Heart left ventricle (tissue), 16 donors: ENCODE measurements at regions not wholly inside any gene's neighbourhood (a gene's known extent, or its start where the extent isn't known, plus 50 kb on each side); places are given as distances from the start of the nearest gene placed in this dataset.
"Not testable (repeated sequence)": the region's sequence is repeated elsewhere in the genome, so short reads cannot be mapped to it uniquely, and the experiment has no call there.

ENCODE experiments used
- ATAC-seq, 4 donors: fragments of 200-7000 bp; cut with Tn5 transposase; one replicate each; pipeline ENCODE4 v1.9.1; 2020 to 2022; ENCODE audit warnings: moderate library complexity in 4 of 4, mild to moderate bottlenecking in 3 of 4, moderate number of reproducible peaks in 1 of 4
- DNase-seq, 5 donors: peaks; one replicate each; pipeline ENCODE4 v3.0.0-alpha.2; 2020
- H3K27ac ChIP-seq, 12 donors: fragments of 200-600 bp; sonication (generic) in 4 of 12; one replicate each; pipeline versions ENCODE4 v1.5.0 to v1.8.0; 2016 to 2022; ENCODE audit warnings: mild to moderate bottlenecking in 2 of 12
- H3K27me3 ChIP-seq, 9 donors: fragments of 200-600 bp; sonication (generic) in 2 of 9; one replicate each; pipeline versions ENCODE4 v1.5.1 to v1.8.0; 2016 to 2022; ENCODE audit warnings: mild to moderate bottlenecking in 3 of 9
- H3K36me3 ChIP-seq, 9 donors: fragments of 200-600 bp; sonication (generic) in 2 of 9; one replicate each; pipeline versions ENCODE4 v1.5.0 to v1.8.0; 2018 to 2022; ENCODE audit warnings: mild to moderate bottlenecking in 2 of 9
- H3K4me1 ChIP-seq, 12 donors: fragments of 200-600 bp; sonication (generic) in 4 of 12; one replicate each; pipeline versions ENCODE4 v1.5.0 to v1.8.0; 2016 to 2022; ENCODE audit warnings: mild to moderate bottlenecking in 3 of 12
- H3K4me3 ChIP-seq, 12 donors: fragments of 200-600 bp; sonication (generic) in 4 of 12; one replicate each; pipeline versions ENCODE4 v1.5.0 to v1.8.0; 2017 to 2022; ENCODE audit warnings: mild to moderate bottlenecking in 9 of 12, moderate library complexity in 4 of 12
- H3K9me3 ChIP-seq, 12 donors: fragments of 200-600 bp; sonication (generic) in 4 of 12; one replicate each; pipeline versions ENCODE4 v1.5.0 to v1.8.0; 2016 to 2022; ENCODE audit warnings: mild to moderate bottlenecking in 1 of 12
- CTCF ChIP-seq, 12 donors: fragments of 200-600 bp; sonication (generic) in 4 of 12; IDR thresholded peaks; one replicate each; pipeline versions ENCODE4 v1.5.0 to v1.8.0; 2018 to 2022; ENCODE audit warnings: antibody characterized with exemption in 12 of 12, mild to moderate bottlenecking in 5 of 12
- POLR2A ChIP-seq, 2 donors: fragments of 450-650 bp; IDR thresholded peaks; one replicate each; pipeline ENCODE4 v1.6.1; 2017; ENCODE audit warnings: antibody characterized with exemption in 2 of 2, mild to moderate bottlenecking in 2 of 2, moderate library complexity in 2 of 2
- WGBS, 4 donors: extraction: QIAGEN DNeasy Blood & Tissue Kit in 2 of 4; methylation state at CpG; one replicate each; pipeline versions ENCODE4 v1.1.5 to v1.1.7; 2013 to 2018; 5-methylcytosine and 5-hydroxymethylcytosine counted together
- intact Hi-C, 10 donors: fragments of 100-400 bp; cut with DNase I; formaldehyde crosslinking; loops; one replicate each; pipeline versions ENCODE4 v1.11.1 to v1.14.2; 2022
- donor health status: ischemic (EF 13 %, LVEDD 7.1; RV severe dilation, severe dysfunction).
- donor health status: healthy with polysubstance abuse.
- donor health status: DM: no; HTN: yes; CAD: no.
- donor health status: DM: no; HTN: no; CAD: no.
- donor health status: ischemic (EF 25% LVEDD 6.9; RV normal size, moderate dysfunction).
- donor health status: ischemic (EF 25% LVEDD 5.7; RV mildly dilated, moderate dysfunction).
- donor health status: healthy.
- donor health status: DM: yes; HTN: yes; CAD: no.
- donor health status: ischemic (EF 35%, LVEDD 5.7; RV mildly dilated, moderate dysfunction).
- donor health status: nonischemic (EF 11% LVEDD 7.7; RV severe dilation, severe dysfunction).
- donor health status: DM: yes; HTN: yes; CAD: no.
- donor health status: PGD.
- donor health status: ischemic (EF 29% LVEDD 5.4; RV normal size, mild dysfunction).
- donor health status: nonischemic (EF 23%, LVEDD 6.1; RV moderate dilation, normal function).

DNA sequence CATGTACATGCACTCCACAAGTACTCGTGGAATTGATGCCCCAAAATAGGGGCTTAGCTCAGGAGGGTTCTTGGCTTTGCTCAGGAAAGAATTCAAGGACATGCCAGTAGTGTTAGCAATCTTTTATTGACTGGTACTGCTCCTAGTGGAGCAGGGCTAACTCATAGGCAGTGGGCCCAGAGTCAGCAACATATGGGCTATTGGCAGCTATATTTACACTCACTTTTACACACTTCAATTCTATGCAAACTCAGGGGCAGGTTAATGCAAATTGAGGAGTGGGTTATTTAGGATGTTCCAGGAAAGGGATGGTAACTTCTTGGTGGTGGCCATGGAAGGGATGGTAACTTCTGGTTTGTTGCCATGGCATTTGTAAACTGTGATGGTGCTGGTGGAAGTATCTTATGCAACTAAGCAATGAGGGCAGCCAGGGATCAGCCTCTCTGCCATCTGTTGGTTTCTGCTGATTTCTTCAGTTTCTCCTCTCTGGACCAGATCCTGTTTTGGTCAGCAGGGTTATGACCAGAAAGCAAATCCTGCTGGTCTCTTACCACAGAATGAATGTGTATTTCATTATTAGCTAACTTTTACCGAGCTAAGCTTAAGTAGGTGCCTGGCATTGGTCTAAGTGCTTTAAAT is 69.2 kb upstream of the FAT1 start:
- DNase-seq (no peak), ATAC-seq (no peak)
- TF ChIP-seq CTCF (IDR thresholded peaks at IDR 0.05) (no peak), POLR2A (IDR thresholded peaks at IDR 0.05) (no peak)
- Histone ChIP-seq H3K9me3 (no peaks in the 10 kb centered on the region), H3K36me3 (no peaks in the 10 kb centered on the region), H3K4me3 (no peak overlapping the region), H3K4me1 (no peaks in the 10 kb centered on the region), H3K27me3 (no peaks in the 10 kb centered on the region), H3K27ac (no peak overlapping the region)
- WGBS, 4 donors = 71 to 74% (median 72%) methylated on average over 2 of the region's 2 CpGs
- intact Hi-C loops = no loop called here

GRCh38 chr4:186798951-186799659 is 75.4 kb upstream of the FAT1 start:
- intact Hi-C loops = no loop called here
- ATAC-seq (no peak), DNase-seq (no peak)
- no peak for TF ChIP-seq POLR2A (IDR thresholded peaks at IDR 0.05)
- no peak for TF ChIP-seq CTCF (IDR thresholded peaks at IDR 0.05)
- Histone ChIP-seq H3K9me3 (no peaks in the 10 kb centered on the region), H3K4me1 (no peaks in the 10 kb centered on the region), H3K4me3 (no peak overlapping the region), H3K36me3 (no peaks in the 10 kb centered on the region), H3K27ac (no peak overlapping the region), H3K27me3 (no peaks in the 10 kb centered on the region)
- 43 to 53% (median 49%) methylated on average over 4 of the region's 4 CpGs for WGBS, 4 donors

DNA sequence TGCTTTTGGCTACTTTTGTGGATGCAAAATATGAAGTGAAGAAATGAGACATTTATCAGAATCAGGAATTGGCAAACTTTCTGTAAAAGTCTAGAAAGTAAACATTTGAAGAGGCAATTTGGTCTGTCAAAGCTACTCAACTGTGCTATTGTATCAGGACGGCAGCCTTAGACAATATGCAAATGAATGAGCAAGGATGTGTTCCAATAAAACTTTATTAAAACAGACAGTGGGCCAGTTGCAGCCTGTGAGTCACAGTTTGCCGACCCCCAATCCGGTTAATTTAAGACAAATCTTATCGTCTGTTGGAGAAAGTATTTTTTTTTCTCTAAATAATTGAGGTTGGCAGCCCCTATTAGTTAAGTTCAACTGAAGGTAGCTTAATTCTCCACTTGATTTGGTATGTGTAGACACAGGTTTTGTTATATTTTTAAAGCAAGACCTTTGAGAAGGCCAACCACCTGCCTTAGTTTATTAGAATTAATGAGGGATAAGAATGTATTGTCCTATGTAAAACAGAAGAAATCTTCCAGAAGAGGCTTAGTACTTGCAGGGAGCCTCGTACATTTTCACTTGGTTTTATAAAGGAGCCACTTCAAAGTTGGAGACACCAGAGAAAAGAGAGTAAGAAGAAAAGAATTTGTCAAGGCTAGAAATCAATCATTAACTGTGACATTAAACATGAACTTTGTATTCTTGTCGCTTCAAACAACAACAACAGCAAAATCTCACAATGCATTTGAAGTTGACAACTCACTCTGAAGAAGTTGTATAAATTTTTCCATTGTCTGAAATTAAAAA is 81.6 kb upstream of the FAT1 start:
- Histone ChIP-seq H3K36me3 (no peaks in the 10 kb centered on the region), H3K27me3 (no peaks in the 10 kb centered on the region), H3K27ac (no peak overlapping the region), H3K9me3 (no peaks in the 10 kb centered on the region), H3K4me3 (no peak overlapping the region), H3K4me1 (no peaks in the 10 kb centered on the region)
- intact Hi-C loops = no loop called here
- DNase-seq (no peak), ATAC-seq (no peak)
- TF ChIP-seq POLR2A (IDR thresholded peaks at IDR 0.05) (no peak), CTCF (IDR thresholded peaks at IDR 0.05) (no peak)
- 80 to 87% (median 85%) methylated on average over 6 of the region's 6 CpGs for WGBS, 4 donors

DNA sequence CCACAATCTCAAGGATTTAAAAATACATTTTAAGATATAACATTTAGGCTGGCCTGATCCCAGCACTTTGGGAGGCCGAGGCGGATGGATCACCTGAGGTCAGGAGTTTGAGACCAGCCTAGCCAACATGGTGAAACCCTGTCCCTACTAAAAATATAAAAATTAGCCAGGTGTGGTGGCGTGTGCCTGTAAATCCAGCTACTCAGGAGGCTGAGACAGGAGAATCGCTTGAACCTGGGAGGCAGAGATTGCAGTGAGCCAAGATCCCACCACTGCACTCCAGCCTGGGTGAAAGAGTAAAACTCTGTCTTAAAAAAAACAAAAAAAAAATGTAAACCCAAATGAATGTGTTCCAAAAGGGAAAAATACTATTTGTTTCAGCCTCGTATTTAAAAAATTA is 82.3 kb upstream of the FAT1 start:
- H3K27me3 ChIP-seq, H3K9me3 ChIP-seq, H3K27ac ChIP-seq, H3K4me3 ChIP-seq, intact Hi-C loops, ATAC-seq, DNase-seq, H3K36me3 ChIP-seq, H3K4me1 ChIP-seq: not testable (repeated sequence)
- WGBS, 4 donors = 86 to 92% (median 90%) methylated on average over 5 of the region's 5 CpGs
